ENCODE measurements at regions not wholly inside any gene's neighbourhood (a gene's known extent, or its start where the extent isn't known, plus 50 kb on each side); places are given as distances from the start of the nearest gene placed in this dataset.

DNA sequence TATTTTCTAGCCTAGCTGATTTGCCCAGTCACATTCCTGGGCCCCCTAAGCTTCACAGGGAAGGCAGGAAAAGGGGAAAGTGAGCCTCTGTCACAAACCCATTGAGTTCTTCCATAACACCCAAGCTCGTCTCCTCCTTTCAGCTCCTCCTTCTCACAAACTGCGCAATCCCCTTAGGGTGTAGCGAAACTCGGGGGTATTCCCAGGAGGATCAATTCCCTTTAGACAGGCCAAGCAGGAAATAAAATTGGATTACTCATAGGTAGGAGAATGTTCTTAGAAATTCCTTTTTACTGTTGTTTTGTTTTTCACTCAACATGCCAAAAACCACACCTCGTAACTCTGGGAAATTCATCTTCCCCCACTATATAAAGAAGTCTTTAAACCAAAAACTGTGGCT, 139.3 kb downstream of the IRS2 start:
- DNase-seq (ENCODE audit: low read depth) = no peak
- TF ChIP-seq, protein P1, sequence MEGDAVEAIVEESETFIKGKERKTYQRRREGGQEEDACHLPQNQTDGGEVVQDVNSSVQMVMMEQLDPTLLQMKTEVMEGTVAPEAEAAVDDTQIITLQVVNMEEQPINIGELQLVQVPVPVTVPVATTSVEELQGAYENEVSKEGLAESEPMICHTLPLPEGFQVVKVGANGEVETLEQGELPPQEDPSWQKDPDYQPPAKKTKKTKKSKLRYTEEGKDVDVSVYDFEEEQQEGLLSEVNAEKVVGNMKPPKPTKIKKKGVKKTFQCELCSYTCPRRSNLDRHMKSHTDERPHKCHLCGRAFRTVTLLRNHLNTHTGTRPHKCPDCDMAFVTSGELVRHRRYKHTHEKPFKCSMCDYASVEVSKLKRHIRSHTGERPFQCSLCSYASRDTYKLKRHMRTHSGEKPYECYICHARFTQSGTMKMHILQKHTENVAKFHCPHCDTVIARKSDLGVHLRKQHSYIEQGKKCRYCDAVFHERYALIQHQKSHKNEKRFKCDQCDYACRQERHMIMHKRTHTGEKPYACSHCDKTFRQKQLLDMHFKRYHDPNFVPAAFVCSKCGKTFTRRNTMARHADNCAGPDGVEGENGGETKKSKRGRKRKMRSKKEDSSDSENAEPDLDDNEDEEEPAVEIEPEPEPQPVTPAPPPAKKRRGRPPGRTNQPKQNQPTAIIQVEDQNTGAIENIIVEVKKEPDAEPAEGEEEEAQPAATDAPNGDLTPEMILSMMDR (conservative IDR thresholded peaks at IDR 0.05; ENCODE audit: low read depth, low read length) = no peak
- H3K4me3 ChIP-seq (ENCODE audit: low read depth, low read length) = no peak overlapping the region

DNA sequence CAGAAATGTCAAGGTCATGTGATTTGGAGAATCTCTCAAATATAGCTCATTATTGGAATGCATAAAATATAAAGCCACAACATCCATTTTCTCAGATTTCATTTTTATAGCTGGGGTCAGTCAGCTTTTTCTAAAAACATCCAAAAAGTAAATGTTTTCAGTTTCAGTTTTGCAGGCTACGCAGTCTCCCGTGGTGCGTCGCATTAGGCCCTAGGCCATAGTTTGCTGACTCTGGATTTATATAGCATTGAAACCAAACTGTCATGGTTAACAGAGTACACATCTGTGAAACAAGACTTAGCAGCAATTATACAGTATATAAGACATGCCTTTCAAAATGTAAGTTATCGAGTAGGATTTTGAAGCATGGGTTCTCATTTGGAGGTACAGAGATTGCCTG, 140.0 kb downstream of the IRS2 start:
- TF ChIP-seq, protein P1 (conservative IDR thresholded peaks at IDR 0.05; ENCODE audit: low read depth, low read length) = no peak

DNA sequence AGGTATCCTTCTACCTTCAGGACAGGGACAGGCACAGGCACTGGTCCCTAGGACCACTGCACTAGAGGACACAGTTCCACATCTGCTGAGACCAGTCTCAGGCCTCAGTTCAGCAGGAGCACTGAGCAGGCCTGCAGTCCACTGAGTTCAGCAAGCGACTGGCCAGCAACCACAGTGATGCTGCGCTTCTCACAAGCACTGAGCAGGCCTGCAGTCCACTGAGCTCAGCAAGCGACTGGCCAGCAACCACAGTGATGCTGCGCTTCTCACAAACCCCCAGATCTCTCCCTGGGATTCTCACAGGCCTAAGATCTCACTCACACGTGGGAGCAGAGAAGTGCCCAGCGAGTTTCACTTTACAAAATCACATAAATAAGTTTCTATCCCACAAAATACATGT, 140.6 kb downstream of the IRS2 start:
- H3K4me3 ChIP-seq (ENCODE audit: low read depth, low read length) = no peak overlapping the region
- TF ChIP-seq, protein P1 (conservative IDR thresholded peaks at IDR 0.05; ENCODE audit: low read depth, low read length) = no peak
- no peak for DNase-seq (ENCODE audit: low read depth)

More for the DNA sequence above, 140.0 kb downstream of the IRS2 start:
- H3K4me3 ChIP-seq (ENCODE audit: low read depth, low read length) = no peak overlapping the region
- no peak for DNase-seq (ENCODE audit: low read depth)

DNA sequence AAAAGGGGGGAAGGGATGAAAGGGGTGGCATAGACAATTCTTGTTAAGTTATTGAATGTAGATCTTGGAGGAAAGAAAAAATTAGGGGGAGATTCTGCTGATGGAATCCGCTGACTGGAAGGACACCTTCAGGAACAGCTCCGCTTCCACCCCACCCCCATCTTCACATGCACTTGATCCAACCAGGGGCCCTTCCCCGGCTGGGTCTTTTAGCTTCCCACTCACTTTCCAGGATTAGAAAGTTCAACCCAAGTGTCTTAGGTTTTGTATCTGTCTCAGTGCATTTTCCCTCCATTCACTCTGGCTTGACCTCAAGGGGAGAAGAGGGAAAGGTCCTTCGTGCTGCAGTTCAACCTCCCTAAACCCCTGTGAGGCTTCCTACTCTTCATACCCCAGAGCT, 141.4 kb downstream of the IRS2 start:
- H3K4me3 ChIP-seq (ENCODE audit: low read depth, low read length) = no peak overlapping the region
- TF ChIP-seq, protein P1 (conservative IDR thresholded peaks at IDR 0.05; ENCODE audit: low read depth, low read length) = no peak
- no peak for DNase-seq (ENCODE audit: low read depth)

DNA sequence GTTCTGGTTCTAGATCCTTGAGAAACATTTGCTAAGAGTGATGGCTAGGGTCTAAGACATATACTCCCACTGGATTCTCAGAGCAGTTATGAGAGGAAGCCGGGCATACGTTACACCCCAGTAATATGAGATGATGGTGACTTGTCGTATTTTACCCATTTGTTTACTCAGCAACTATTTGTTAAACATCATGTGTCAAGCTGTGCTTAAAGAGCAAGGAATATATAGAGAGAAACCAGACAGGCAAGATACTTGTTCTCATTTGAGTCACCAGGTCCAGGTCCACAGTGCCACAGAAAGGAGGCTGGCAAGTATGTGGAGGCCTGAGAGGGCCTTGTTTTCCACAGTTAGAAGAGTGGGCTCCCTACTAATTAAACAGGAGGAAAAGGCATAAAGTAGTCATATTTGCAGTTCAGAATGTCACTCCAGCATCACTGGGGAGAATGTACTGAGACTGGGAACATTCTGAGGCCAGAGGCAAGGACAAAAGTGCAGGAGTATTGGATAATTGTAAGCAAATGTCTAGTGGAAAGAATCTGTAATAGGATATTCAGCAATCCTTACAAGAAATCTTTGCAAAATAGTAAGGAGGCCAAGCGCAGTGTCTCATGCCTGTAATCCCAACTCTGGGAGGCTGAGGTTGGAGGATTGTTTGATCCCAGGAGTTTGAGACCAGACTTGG, 142.2 kb downstream of the IRS2 start:
- no peak for DNase-seq (ENCODE audit: low read depth)
- TF ChIP-seq, protein P1 (conservative IDR thresholded peaks at IDR 0.05; ENCODE audit: low read depth, low read length) = no peak
- H3K4me3 ChIP-seq (ENCODE audit: low read depth, low read length) = no peak overlapping the region

DNA sequence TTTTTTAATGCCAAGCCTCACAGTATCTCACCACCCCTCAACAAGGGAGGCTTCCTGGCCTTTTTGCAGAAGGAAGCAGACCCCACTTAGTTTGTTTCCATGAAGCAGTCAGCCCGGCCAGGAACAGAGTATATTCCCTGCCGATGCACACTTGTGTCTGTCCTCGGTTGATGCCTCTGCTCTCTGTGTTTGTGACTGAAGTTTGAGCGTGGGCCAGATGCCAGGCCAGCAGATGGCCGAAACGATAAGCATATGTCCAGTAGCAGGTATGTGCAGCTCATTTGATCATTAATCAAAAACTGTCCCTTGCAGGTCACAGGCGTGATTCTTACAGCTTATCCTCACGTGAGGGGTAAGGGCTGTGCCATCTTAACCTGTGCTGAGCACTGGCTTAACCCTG, 144.0 kb downstream of the IRS2 start:
- no peak for DNase-seq (ENCODE audit: low read depth)
- no peak overlapping the region for H3K4me3 ChIP-seq (ENCODE audit: low read depth, low read length)
- TF ChIP-seq, protein P1 (conservative IDR thresholded peaks at IDR 0.05; ENCODE audit: low read depth, low read length) = no peak

DNA sequence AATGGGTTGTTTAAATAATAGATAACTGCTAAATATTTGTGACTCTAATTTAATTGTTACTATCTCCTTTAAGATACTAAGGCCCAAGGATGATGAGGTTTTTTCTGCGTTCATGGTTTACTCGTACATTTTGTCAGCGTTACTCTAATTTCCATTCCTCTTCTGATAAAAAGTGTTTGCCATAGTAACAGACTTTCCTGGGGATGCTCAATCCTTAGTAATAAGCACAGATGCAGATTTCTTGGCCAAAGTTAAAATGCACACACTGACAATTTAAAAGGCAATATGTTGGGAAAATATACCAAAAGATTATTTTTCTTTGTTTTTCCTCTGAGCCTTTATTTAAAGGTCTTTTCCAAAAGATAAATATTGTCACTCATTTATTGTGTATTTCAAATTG, 149.6 kb downstream of the IRS2 start:
- no peak overlapping the region for H3K4me3 ChIP-seq (ENCODE audit: low read depth, low read length)
- TF ChIP-seq, protein P1 (conservative IDR thresholded peaks at IDR 0.05; ENCODE audit: low read depth, low read length) = no peak
- DNase-seq (ENCODE audit: low read depth) = no peak
